ENCODE measurements at regions not wholly inside any gene's neighbourhood (a gene's known extent, or its start where the extent isn't known, plus 50 kb on each side); places are given as distances from the start of the nearest gene placed in this dataset.
A peak's percentile ranks its signal among the peaks of the same experiment; 100 is the strongest.

- no peak for DNase-seq (ENCODE audit: low read depth, low spot score)
- Mint-ChIP-seq H3K27ac (ENCODE audit: unreplicated experiment) (no peak overlapping the region), H3K4me1 (peaks cover 11% of the 10 kb centered on the region), H3K4me3 (no peak overlapping the region), H3K27me3 (ENCODE audit: low read depth) (no peaks in the 10 kb centered on the region), H3K9me3 (peaks cover 4% of the 10 kb centered on the region), H3K36me3 (ENCODE audit: low read depth) (no peaks in the 10 kb centered on the region)
- no peak for TF ChIP-seq CTCF (conservative IDR thresholded peaks at IDR 0.05)
Observed at GRCh38 chr4:16450724-16451123, 224.5 kb upstream of the TAPT1 start.

- Mint-ChIP-seq H3K9me3 (peaks cover 2% of the 10 kb centered on the region), H3K27me3 (ENCODE audit: low read depth) (no peaks in the 10 kb centered on the region), H3K36me3 (ENCODE audit: low read depth) (no peaks in the 10 kb centered on the region), H3K4me3 (no peak overlapping the region), H3K4me1 (peaks cover 11% of the 10 kb centered on the region), H3K27ac (ENCODE audit: unreplicated experiment) (no peak overlapping the region)
- no peak for TF ChIP-seq CTCF (conservative IDR thresholded peaks at IDR 0.05)
- no peak for DNase-seq (ENCODE audit: low read depth, low spot score)
Observed at GRCh38 chr4:16450031-16450430, 223.8 kb upstream of the TAPT1 start.

DNA sequence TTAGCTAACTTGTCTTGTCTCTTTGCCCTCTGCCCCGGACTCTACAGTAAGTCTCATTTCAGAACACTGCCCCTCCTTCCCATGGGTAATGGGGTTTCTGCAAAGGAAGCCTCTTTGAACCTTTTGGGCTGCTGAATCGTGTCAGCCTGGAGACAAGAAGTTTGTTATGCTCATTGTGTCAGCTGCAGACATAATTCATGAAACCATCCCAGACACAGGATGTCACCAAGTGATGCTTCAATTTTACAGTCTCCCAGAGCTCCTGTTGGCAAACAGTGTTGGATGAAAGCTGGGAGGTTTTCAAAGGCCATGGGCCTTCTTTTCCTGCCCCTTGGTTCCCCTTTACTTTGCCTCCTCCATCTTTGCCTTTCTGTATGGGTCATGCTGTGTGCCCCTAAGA is 223.1 kb upstream of the TAPT1 start:
- no peaks in the 10 kb centered on the region for H3K9me3 Mint-ChIP-seq
- H3K27me3 Mint-ChIP-seq (ENCODE audit: low read depth), result no peaks in the 10 kb centered on the region
- H3K4me1 Mint-ChIP-seq, result peaks cover 11% of the 10 kb centered on the region
- no peak for TF ChIP-seq CTCF (conservative IDR thresholded peaks at IDR 0.05)
- H3K4me3 Mint-ChIP-seq, result no peak overlapping the region
- H3K27ac Mint-ChIP-seq (ENCODE audit: unreplicated experiment), result no peak overlapping the region
- DNase-seq (ENCODE audit: low read depth, low spot score), result no peak
- no peaks in the 10 kb centered on the region for H3K36me3 Mint-ChIP-seq (ENCODE audit: low read depth)

DNA sequence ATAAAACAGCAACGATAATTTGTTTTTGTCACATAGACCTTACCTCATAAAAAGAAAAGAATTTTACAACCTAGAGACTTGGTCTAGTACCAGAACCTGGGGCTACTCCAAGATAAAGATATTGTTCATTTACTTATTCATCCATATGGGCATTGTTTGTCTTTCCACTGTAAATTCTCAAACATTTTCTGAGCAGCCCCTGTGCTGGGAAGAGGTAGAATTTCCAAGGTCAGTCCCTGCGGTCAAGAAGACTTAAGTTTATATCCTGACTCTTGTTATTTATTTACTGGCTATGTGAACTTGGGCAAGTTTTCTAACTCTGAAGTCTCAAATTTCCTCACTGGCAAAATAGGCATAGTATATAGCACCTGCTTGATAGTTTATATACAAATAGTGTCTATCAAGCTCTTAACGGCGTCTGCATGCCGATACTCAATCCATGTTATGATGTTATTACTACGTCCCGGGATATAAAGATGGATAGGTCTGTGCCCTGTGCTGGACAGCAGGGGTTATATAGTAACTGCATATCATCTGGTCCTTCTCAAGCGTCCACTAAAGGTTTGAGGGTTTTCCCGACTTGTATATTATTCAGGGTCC is 222.1 kb upstream of the TAPT1 start:
- Mint-ChIP-seq H3K4me3 (no peak overlapping the region), H3K36me3 (ENCODE audit: low read depth) (no peaks in the 10 kb centered on the region), H3K27me3 (ENCODE audit: low read depth) (no peaks in the 10 kb centered on the region)

DNA sequence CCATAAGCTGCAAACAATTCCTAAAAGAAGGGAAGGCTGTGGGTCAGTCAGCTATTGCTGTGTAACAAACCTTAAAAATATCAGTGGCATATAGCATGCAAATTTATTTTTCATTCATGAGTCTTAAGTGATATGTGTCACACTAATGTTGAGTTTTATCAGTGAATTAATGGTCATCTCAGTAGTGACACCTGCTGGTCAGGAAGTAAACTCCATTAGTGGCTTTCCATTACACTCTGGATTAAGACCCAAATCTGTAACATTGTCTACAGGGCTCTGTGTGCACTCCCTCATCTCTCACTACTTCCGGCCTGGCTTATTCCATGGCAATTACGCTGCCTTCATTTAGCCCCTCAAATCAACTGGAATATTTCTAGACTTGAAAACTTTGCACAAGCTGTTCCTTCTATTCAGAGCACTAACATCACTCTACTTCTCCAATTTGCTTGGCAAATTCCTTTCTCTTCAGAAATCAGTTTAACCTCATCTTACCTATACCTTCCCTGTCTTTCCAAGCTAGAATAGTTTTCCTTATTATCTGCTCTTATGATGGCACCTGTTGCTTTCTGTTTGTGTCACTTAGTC is 217.3 kb upstream of the TAPT1 start:
- no peaks in the 10 kb centered on the region for H3K36me3 Mint-ChIP-seq (ENCODE audit: low read depth)
- H3K9me3 Mint-ChIP-seq, result no peaks in the 10 kb centered on the region

More for the DNA sequence above, 222.1 kb upstream of the TAPT1 start:
- Mint-ChIP-seq H3K9me3 (no peaks in the 10 kb centered on the region), H3K27ac (ENCODE audit: unreplicated experiment) (no peak overlapping the region), H3K4me1 (peaks cover 11% of the 10 kb centered on the region)
- DNase-seq (ENCODE audit: low read depth, low spot score), result no peak
- TF ChIP-seq CTCF (conservative IDR thresholded peaks at IDR 0.05), result no peak

More for the DNA sequence above, 217.3 kb upstream of the TAPT1 start:
- Mint-ChIP-seq H3K27ac (ENCODE audit: unreplicated experiment) (no peak overlapping the region), H3K4me1 (no peaks in the 10 kb centered on the region), H3K4me3 (no peak overlapping the region), H3K27me3 (ENCODE audit: low read depth) (no peaks in the 10 kb centered on the region)
- peak; percentile 71 for TF ChIP-seq CTCF (conservative IDR thresholded peaks at IDR 0.05)
- DNase-seq (ENCODE audit: low read depth, low spot score), result no peak
